Mesodermal cell (in vitro differentiated cells): ENCODE measurements at regions not wholly inside any gene's neighbourhood (a gene's known extent, or its start where the extent isn't known, plus 50 kb on each side); places are given as distances from the start of the nearest gene placed in this dataset.

Source experiments
- H3K27ac ChIP-seq: 2 replicates; pipeline ENCODE4 v1.7.0; 2013; ENCODE audit warnings: mild to moderate bottlenecking, low read depth, low read length, moderate library complexity; ENCODE audit not compliant: severe bottlenecking
- H3K36me3 ChIP-seq: 2 replicates; pipeline ENCODE4 v1.7.1; 2013; ENCODE audit warnings: mild to moderate bottlenecking, low read length, moderate library complexity; ENCODE audit not compliant: control insufficient read depth, insufficient read depth
- H3K4me1 ChIP-seq: one replicate; pipeline ENCODE4 v1.7.1; 2013; ENCODE audit warnings: mild to moderate bottlenecking, low read length; ENCODE audit not compliant: insufficient read depth, control insufficient read depth, poor library complexity, severe bottlenecking
- H3K4me3 ChIP-seq: 2 replicates; pipeline ENCODE4 v1.7.0; 2013; ENCODE audit warnings: low read length, control low read depth, mild to moderate bottlenecking; ENCODE audit not compliant: insufficient read depth, poor library complexity, severe bottlenecking; ENCODE audit errors: extremely low read depth
- H3K9me3 ChIP-seq: 2 replicates; pipeline ENCODE4 v1.7.1; 2013; ENCODE audit warnings: mild to moderate bottlenecking, low read length, moderate library complexity; ENCODE audit not compliant: control insufficient read depth
- WGBS, 2 experiments: methylation state at CpG; one replicate each; pipeline ENCODE4 v1.1.5; 2013; ENCODE audit warnings: missing lambda C conversion rate in 2 of 2; ENCODE audit not compliant: insufficient coverage in 2 of 2; 5-methylcytosine and 5-hydroxymethylcytosine counted together

- 73 to 75% methylated on average over 3 to 4 of the region's 4 CpGs for WGBS, 2 experiments
- H3K9me3 ChIP-seq: no peaks in the 10 kb centered on the region
Observed at GRCh38 chr1:14479865-14480264, 118.6 kb upstream of the KAZN start.

DNA sequence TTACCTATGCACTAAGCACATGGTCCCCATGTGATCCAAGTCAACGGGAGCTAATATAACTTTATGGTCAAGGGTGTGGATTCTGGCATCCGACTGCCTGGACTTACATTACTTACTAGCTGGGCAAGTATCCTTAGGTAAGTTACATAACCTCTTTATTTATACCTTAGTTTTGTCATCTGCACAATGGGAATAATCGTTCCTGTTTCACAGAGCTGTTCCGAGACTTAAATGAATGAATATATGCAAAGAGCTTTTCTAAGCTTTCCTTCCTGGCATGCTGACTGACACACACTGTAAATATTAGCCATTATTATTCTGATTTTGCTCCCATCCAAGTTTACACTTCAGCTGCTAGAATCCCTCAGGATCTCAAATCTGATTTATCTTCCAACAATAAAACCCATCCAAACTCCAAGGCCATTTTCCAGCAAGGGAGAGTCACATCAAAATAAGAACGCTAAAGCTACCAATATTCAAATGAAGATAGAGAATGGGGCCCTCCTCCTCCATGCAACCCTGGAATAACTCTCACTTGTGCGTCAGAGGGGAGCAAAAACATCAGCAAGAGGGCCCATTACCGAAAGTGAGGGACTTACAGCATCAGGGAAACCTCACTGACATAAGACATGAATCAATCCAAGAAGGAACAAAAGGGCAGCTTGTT is 115.6 kb upstream of the KAZN start:
- Histone ChIP-seq H3K4me1 (no peaks in the 10 kb centered on the region), H3K9me3 (no peaks in the 10 kb centered on the region), H3K36me3 (no peaks in the 10 kb centered on the region), H3K4me3 (no peak overlapping the region), H3K27ac (no peak overlapping the region)
- WGBS, 2 experiments: 75 to 100% methylated on average over 3 of the region's 7 CpGs

More at GRCh38 chr1:14479865-14480264, 118.6 kb upstream of the KAZN start:
- H3K36me3 ChIP-seq: no peaks in the 10 kb centered on the region
- H3K27ac ChIP-seq: no peak overlapping the region
- H3K4me1 ChIP-seq: peaks cover 3% of the 10 kb centered on the region
- no peak overlapping the region for H3K4me3 ChIP-seq

- Histone ChIP-seq H3K4me3 (no peak overlapping the region), H3K4me1 (no peaks in the 10 kb centered on the region), H3K27ac (no peak overlapping the region), H3K9me3 (no peaks in the 10 kb centered on the region), H3K36me3 (no peaks in the 10 kb centered on the region)
- 63 to 88% methylated on average over 2 to 5 of the region's 5 CpGs for WGBS, 2 experiments
Observed at GRCh38 chr1:14485285-14485684, 113.2 kb upstream of the KAZN start.

DNA sequence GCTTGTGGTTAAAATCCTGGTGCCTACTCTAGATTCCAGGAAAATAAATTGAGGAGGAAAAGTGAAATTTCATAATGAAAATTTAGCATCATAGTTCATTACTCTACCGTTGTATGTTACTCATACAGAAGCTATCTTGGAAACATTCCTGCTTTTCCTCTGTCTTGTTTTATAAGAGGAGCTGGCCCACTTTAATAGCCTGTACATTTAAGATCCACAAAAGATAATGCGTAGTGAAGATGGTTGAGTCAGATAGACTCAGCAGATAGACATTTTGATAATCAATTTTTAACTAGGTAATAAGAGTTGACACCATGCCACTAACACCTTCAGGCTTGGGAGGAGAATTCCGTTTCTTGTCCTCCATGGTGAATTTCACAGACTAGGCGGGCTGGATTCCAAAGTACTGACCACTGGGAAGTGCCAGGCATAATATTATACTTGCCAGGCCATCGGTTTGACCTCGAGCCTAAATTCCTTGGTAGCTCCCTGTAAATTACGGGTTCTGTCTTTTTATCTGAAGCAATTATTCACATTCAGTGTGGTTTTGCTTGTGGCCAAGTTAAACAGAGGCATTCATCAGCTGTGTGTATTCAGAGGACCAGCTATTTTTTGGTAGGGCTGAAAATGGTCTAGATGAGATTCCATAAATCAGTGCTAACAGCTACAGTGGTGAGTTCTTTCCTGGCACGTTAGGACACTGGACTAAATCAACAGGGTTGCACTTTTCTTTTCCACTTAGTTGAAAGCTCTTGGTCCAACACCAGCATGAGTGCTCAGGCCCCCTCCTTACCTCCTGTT is 111.9 kb upstream of the KAZN start:
- H3K9me3 ChIP-seq: no peaks in the 10 kb centered on the region
- H3K27ac ChIP-seq: no peak overlapping the region
- H3K4me1 ChIP-seq: no peaks in the 10 kb centered on the region
- no peaks in the 10 kb centered on the region for H3K36me3 ChIP-seq
- 83 to 98% methylated on average over 6 of the region's 8 CpGs for WGBS, 2 experiments
- no peak overlapping the region for H3K4me3 ChIP-seq

DNA sequence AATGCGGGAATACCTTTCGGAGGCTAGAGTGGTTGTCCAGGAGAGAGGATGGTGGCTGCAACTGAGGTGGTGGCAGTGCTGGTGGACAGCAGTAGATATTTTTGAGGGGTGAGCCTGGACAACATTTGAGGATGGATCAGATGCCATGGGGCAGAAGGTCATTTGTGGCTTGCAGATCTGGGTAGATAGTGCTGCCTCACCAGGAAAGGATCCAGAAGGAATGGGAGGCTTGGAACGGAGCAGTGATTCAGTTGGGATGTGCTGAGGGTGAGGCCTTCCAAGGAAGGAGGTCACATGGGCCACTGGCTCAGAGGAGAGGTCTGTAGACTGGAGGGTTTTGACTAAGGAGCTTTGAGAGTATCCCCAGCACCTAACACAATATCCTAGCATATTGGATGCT is 110.8 kb upstream of the KAZN start:
- no peaks in the 10 kb centered on the region for H3K4me1 ChIP-seq
- WGBS, 2 experiments: 87 to 92% methylated on average over 3 of the region's 3 CpGs
- no peak overlapping the region for H3K4me3 ChIP-seq
- no peaks in the 10 kb centered on the region for H3K9me3 ChIP-seq
- H3K27ac ChIP-seq: no peak overlapping the region
- H3K36me3 ChIP-seq: no peaks in the 10 kb centered on the region

DNA sequence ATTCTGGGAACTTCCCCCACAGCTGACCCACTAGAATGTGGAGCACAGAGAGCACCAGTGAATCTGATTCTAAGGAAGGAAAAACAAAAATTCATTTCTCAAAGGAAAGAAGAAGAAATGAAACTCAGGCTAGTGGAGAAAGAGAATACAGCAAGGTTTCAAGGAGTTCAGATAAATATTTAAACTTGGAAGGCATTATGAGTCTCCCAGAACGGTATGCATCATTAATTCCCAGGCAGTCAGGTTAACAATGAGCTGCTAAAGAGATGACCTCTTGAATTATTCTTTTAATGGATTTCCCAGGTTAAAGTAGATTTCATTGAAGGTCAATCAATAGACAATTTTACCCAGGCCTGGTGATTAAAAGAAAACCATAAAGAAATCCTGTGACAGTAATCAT is 103.6 kb upstream of the KAZN start:
- Histone ChIP-seq H3K4me3 (no peak overlapping the region), H3K4me1 (no peaks in the 10 kb centered on the region)
- WGBS, 2 experiments: 82 to 92% methylated on average over 1 of the region's 1 CpG

GRCh38 chr1:14495381-14495780 is 103.1 kb upstream of the KAZN start:
- H3K27ac ChIP-seq: no peak overlapping the region
- no peaks in the 10 kb centered on the region for H3K36me3 ChIP-seq
- H3K4me3 ChIP-seq: no peak overlapping the region
- no peaks in the 10 kb centered on the region for H3K4me1 ChIP-seq
- no CpG with 5 or more reads among the region's 1 CpG for WGBS, 2 experiments
- H3K9me3 ChIP-seq: no peaks in the 10 kb centered on the region

More for the DNA sequence above, 103.6 kb upstream of the KAZN start:
- H3K36me3 ChIP-seq: no peaks in the 10 kb centered on the region
- H3K27ac ChIP-seq: no peak overlapping the region
- no peaks in the 10 kb centered on the region for H3K9me3 ChIP-seq

GRCh38 chr1:14495996-14496395 is 102.5 kb upstream of the KAZN start:
- Histone ChIP-seq H3K36me3 (no peaks in the 10 kb centered on the region), H3K4me3 (no peak overlapping the region), H3K4me1 (no peaks in the 10 kb centered on the region), H3K27ac (no peak overlapping the region), H3K9me3 (no peaks in the 10 kb centered on the region)
- no CpG with 5 or more reads among the region's 3 CpGs for WGBS, 2 experiments

- 85 to 93% methylated on average over 5 to 6 of the region's 6 CpGs for WGBS, 2 experiments
- Histone ChIP-seq H3K4me1 (no peaks in the 10 kb centered on the region), H3K9me3 (no peaks in the 10 kb centered on the region), H3K4me3 (no peak overlapping the region), H3K36me3 (no peaks in the 10 kb centered on the region), H3K27ac (no peak overlapping the region)
Observed at GRCh38 chr1:14498839-14499238, 99.6 kb upstream of the KAZN start.

DNA sequence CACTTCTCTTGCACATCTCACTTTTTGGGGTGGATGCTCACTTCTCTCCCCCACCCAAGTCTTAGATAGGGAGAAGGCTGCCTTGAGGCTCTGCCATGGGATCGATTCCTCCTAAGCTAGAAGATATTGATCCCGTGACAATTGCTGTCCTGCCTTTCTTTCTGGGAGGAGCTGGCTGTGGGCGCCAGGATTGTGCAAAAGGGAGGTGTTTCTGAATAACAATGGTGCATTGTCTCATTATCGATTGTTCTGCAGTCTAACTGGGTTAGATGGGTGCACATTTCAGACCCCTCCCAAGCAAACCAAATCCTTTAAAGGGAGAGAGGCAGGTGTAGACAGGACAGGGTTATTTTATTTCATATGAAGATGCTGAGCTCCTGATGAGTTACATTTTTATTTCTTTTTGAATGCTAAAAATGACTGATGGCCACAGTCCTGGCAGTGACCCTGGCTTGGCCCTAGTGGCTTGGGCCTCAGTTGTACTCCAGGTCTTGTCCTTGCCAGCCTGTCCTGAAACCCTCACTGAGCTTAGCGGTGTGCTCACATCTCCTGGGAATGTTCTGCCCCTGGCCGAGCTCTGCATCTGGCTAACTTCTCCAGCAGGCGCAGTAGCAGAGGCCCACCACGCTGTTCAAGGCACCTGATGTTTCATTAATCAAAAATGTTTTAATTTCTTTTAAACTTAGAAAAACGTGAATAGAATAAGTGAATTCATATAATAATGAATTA is 99.0 kb upstream of the KAZN start:
- 97 to 100% methylated on average over 4 to 7 of the region's 9 CpGs for WGBS, 2 experiments

More for the DNA sequence above, 99.0 kb upstream of the KAZN start:
- Histone ChIP-seq H3K27ac (no peak overlapping the region), H3K4me1 (no peaks in the 10 kb centered on the region), H3K36me3 (no peaks in the 10 kb centered on the region), H3K9me3 (no peaks in the 10 kb centered on the region), H3K4me3 (no peak overlapping the region)
